Germinal center (tissue), 1 donor: ENCODE measurements at regions not wholly inside any gene's neighbourhood (a gene's known extent, or its start where the extent isn't known, plus 50 kb on each side); places are given as distances from the start of the nearest gene placed in this dataset.
"Not testable (repeated sequence)": the region's sequence is repeated elsewhere in the genome, so short reads cannot be mapped to it uniquely, and the experiment has no call there.

Source experiments
- DNase-seq: peaks from one replicate; pipeline ENCODE4 v3.0.0; 2012; ENCODE audit warnings: mixed read lengths, low spot score

- DNase-seq = no peak
These were observed 254.1 kb downstream of the HNMT start for GRCh38 chr2:138218397-138218796.

- no peak for DNase-seq
These were observed 255.7 kb downstream of the HNMT start for GRCh38 chr2:138219961-138220360.

- DNase-seq = no peak
These were observed 257.1 kb downstream of the HNMT start for GRCh38 chr2:138221358-138221757.

GRCh38 chr2:138223319-138223718 lies 259.0 kb downstream of the HNMT start:
- DNase-seq = no peak

GRCh38 chr2:138227195-138227594 lies 262.9 kb downstream of the HNMT start:
- no peak for DNase-seq

GRCh38 chr2:138228101-138228500 lies 263.8 kb downstream of the HNMT start:
- no peak for DNase-seq

- DNase-seq = no peak
These were observed 267.3 kb upstream of the SPOPL start for GRCh38 chr2:138234265-138234664.

- no peak for DNase-seq
These were observed 266.5 kb upstream of the SPOPL start for GRCh38 chr2:138235041-138235440.

GRCh38 chr2:138236142-138236541 lies 265.4 kb upstream of the SPOPL start:
- no peak for DNase-seq

- DNase-seq = no peak
These were observed 263.7 kb upstream of the SPOPL start for GRCh38 chr2:138237667-138238384.

GRCh38 chr2:138238908-138239307 lies 262.7 kb upstream of the SPOPL start:
- DNase-seq = no peak

- no peak for DNase-seq
These were observed 261.6 kb upstream of the SPOPL start for GRCh38 chr2:138239902-138240491.

- no peak for DNase-seq
These were observed 258.2 kb upstream of the SPOPL start for GRCh38 chr2:138243372-138243771.

- no peak for DNase-seq
These were observed 257.1 kb upstream of the SPOPL start for GRCh38 chr2:138244501-138244925.

GRCh38 chr2:138245310-138245709 lies 256.3 kb upstream of the SPOPL start:
- DNase-seq = no peak

GRCh38 chr2:138247302-138247701 lies 254.3 kb upstream of the SPOPL start:
- DNase-seq = no peak

GRCh38 chr2:138249207-138249606 lies 252.4 kb upstream of the SPOPL start:
- no peak for DNase-seq

GRCh38 chr2:138250843-138251320 lies 250.7 kb upstream of the SPOPL start:
- not testable (repeated sequence) for DNase-seq

GRCh38 chr2:138252587-138252986 lies 249.0 kb upstream of the SPOPL start:
- no peak for DNase-seq

- no peak for DNase-seq
These were observed 245.9 kb upstream of the SPOPL start for GRCh38 chr2:138255670-138256069.

- DNase-seq = no peak
These were observed 234.2 kb upstream of the SPOPL start for GRCh38 chr2:138267161-138267901.

GRCh38 chr2:138267902-138268254 lies 233.7 kb upstream of the SPOPL start:
- DNase-seq = no peak

GRCh38 chr2:138269765-138270164 lies 231.8 kb upstream of the SPOPL start:
- no peak for DNase-seq
